SK-N-MC (cell line): ENCODE measurements at regions not wholly inside any gene's neighbourhood (a gene's known extent, or its start where the extent isn't known, plus 50 kb on each side); places are given as distances from the start of the nearest gene placed in this dataset.

Source experiments
- DNase-seq: peaks from one replicate; pipeline ENCODE4 v3.0.0-alpha.2; 2011; ENCODE audit warnings: low read depth, low spot score
- H3K27ac ChIP-seq: fragments of 200-600 bp; sonication (generic); 2 replicates; pipeline ENCODE4 v1.5.1; 2016; ENCODE audit warnings: mixed run types
- H3K36me3 ChIP-seq: fragments of 200-600 bp; sonication (generic); 2 replicates; pipeline ENCODE4 v1.6.1; 2017; ENCODE audit warnings: antibody characterized with exemption, low read length, mixed read lengths; ENCODE audit not compliant: insufficient read depth
- H3K4me3 ChIP-seq: fragments of 200-600 bp; sonication (generic); 2 replicates; pipeline ENCODE4 v1.5.1; 2016
- H3K9ac ChIP-seq: fragments of 200-600 bp; sonication (generic); 2 replicates; pipeline ENCODE4 v1.8.0; 2017; ENCODE audit warnings: mixed run types, mixed read lengths; ENCODE audit not compliant: insufficient read length
- H3K9me3 ChIP-seq: fragments of 200-600 bp; sonication (generic); 2 replicates; pipeline ENCODE4 v1.6.1; 2017; ENCODE audit warnings: low read depth, mild to moderate bottlenecking, antibody characterized with exemption, low read length, moderate library complexity, mixed read lengths
- EZH2 ChIP-seq: fragments of 200-600 bp; sonication (generic); IDR thresholded peaks from one replicate; pipeline ENCODE4 v1.6.1; 2017; ENCODE audit warnings: antibody characterized with exemption
- FOXP2 ChIP-seq: optimal IDR thresholded peaks from 2 replicates; pipeline ENCODE3; 2011; ENCODE audit warnings: mild to moderate bottlenecking, moderate library complexity; ENCODE audit not compliant: insufficient read depth; ENCODE audit errors: extremely low read length, control extremely low read depth
- POLR2AphosphoS5 ChIP-seq: IDR thresholded peaks from 2 replicates; pipeline ENCODE4 v1.6.1; 2012; ENCODE audit warnings: mild to moderate bottlenecking, low read depth, low read length, borderline replicate concordance

DNA sequence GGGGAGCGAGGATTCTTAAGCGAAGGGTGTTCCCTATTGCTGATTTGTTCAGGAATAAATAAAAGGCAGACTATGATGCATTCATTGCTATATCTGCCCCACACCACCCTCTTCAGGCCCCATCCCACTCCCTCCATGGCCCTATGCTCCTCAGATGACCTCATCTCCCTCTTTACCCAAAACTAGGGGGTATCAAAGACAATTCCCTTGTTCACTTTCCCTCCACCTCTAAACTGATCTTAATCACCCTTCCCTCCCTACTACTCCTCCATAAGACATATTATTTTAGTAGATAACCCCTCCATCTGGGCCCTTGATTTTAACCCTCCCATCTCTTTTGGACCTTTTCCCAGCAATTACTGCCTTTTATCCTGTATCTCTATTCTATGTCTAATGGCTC is 434.9 kb upstream of the RUNX1 start:
- Histone ChIP-seq H3K27ac (no peak overlapping the region), H3K9me3 (no peaks in the 10 kb centered on the region), H3K4me3 (no peak overlapping the region), H3K36me3 (no peaks in the 10 kb centered on the region), H3K9ac (no peak overlapping the region)
- no peak for DNase-seq
- TF ChIP-seq POLR2AphosphoS5 (no peak), FOXP2 (no peak), EZH2 (no peak)

DNA sequence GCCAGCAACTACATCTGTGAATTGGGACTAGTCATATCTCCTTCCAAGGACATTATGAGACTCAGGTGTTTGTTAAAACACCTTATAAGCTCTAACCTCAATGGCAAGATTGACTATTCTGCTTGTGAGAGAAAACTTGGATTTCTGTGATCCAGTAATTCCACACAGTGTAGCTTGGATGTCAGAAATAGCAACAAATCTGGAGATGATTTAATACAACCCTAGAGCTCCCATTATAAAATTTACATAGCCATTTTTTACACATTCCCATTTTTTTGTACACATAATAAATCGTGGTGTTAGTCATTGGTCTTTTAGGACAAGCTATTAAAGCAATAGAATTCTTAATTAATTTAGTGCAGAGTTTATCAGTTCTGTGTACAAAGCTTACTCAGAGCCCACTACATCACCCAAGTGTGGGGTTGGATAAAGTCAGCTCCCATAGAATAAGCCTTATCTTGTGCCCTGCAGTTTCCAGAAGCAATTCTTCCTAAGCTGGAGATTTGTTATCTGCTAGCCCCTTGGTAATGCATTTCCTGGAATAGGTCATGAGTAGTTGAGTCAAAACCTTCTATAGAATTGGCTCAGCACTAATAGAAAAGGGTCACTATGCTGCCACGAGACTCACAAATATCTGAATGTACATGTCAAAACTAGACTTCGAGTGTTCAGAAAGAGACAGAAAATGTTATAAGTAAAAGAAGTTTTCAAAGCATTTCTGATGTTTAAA is 434.0 kb upstream of the RUNX1 start:
- Histone ChIP-seq H3K9ac (no peak overlapping the region), H3K9me3 (no peaks in the 10 kb centered on the region), H3K27ac (no peak overlapping the region), H3K36me3 (no peaks in the 10 kb centered on the region), H3K4me3 (no peak overlapping the region)
- TF ChIP-seq POLR2AphosphoS5 (no peak), FOXP2 (no peak), EZH2 (no peak)
- no peak for DNase-seq

DNA sequence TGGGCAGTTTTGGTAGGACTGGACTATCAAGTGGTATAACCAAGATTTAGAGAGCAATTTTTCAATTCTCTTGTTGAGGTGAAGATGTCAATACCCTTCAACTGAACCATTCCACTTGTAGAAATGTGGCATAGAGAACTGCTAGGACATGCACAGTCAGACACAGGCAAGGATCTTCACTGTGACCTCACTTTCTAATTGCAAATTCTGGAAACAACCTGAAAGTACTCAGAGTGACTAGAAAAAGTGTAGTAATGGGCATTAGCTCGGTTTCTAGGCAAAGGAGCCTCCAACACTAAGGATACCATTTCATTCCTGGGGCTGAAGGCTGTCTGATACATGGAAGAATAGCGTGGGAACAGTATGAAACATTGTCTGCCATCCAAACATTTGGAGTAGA is 433.0 kb upstream of the RUNX1 start:
- H3K9me3 ChIP-seq, result no peaks in the 10 kb centered on the region
- H3K4me3 ChIP-seq, result no peak overlapping the region
- H3K36me3 ChIP-seq, result no peaks in the 10 kb centered on the region
- H3K27ac ChIP-seq, result no peak overlapping the region
- no peak overlapping the region for H3K9ac ChIP-seq
- no peak for TF ChIP-seq FOXP2
- TF ChIP-seq POLR2AphosphoS5, result no peak
- TF ChIP-seq EZH2, result no peak
- DNase-seq, result no peak

DNA sequence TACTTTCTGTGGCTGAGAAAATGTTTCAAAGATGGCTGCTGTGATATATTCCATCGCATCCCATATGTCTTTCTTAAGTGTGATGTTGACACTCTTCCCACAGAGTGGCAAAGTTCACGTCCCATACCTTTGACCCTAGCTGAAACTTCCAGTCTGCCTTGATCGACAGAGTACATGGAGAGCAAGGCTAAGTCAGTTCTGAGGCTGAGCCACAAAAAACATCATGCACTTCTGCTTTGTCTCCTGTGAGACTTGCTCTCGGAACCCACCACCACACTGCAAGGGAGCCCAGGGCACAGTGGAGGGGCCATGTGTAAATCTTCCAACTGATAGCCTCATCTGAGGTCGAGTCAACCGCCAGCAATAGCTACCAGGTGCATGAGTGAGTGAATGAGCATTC is 431.9 kb upstream of the RUNX1 start:
- no peak overlapping the region for H3K4me3 ChIP-seq
- no peak overlapping the region for H3K9ac ChIP-seq
- H3K9me3 ChIP-seq, result no peaks in the 10 kb centered on the region
- no peaks in the 10 kb centered on the region for H3K36me3 ChIP-seq
- no peak for DNase-seq
- H3K27ac ChIP-seq, result no peak overlapping the region
- no peak for TF ChIP-seq FOXP2
- TF ChIP-seq EZH2, result no peak
- no peak for TF ChIP-seq POLR2AphosphoS5

DNA sequence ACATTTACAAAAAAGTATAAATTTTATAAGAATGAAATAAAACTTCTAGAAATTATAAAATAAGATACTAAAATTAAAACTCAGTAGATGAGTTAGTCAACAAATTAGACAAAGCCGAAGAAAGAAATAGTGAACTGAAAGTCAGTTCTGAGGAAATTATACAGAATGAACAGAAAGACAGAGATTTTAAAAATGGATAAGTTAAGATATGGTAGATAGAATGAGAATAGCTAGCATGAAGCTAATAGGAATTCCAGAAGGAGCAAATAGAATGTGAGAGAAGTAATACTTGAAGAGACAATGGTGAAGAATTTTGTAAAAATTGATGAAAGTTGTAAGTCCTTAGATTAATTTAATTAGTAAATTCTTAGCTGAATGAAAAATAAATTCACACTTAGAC is 430.4 kb upstream of the RUNX1 start:
- no peak overlapping the region for H3K27ac ChIP-seq
- no peak overlapping the region for H3K9ac ChIP-seq
- no peaks in the 10 kb centered on the region for H3K36me3 ChIP-seq
- no peak for DNase-seq
- no peak overlapping the region for H3K4me3 ChIP-seq
- H3K9me3 ChIP-seq, result no peaks in the 10 kb centered on the region
- TF ChIP-seq EZH2 (no peak), POLR2AphosphoS5 (no peak), FOXP2 (no peak)

DNA sequence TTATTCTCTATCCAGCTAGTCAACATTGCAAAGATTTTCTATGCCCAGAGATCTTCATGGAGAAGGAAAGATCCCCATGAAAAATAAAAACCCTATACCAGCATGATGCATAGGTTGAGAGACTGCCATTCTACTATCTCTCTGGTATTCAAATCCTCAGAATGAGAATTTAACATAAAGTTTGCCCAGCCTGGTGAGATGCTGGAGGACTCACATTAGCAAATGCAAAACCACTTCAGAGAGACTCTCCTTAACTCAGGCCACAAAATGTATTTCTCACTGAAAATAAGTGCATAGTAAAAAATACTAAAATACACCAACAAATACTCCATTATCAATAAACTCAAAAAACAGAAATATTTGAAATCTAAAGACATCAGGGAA is 430.0 kb upstream of the RUNX1 start:
- Histone ChIP-seq H3K9me3 (no peaks in the 10 kb centered on the region), H3K36me3 (no peaks in the 10 kb centered on the region), H3K27ac (no peak overlapping the region), H3K9ac (no peak overlapping the region), H3K4me3 (no peak overlapping the region)
- DNase-seq, result no peak
- TF ChIP-seq EZH2 (no peak), POLR2AphosphoS5 (no peak), FOXP2 (no peak)

DNA sequence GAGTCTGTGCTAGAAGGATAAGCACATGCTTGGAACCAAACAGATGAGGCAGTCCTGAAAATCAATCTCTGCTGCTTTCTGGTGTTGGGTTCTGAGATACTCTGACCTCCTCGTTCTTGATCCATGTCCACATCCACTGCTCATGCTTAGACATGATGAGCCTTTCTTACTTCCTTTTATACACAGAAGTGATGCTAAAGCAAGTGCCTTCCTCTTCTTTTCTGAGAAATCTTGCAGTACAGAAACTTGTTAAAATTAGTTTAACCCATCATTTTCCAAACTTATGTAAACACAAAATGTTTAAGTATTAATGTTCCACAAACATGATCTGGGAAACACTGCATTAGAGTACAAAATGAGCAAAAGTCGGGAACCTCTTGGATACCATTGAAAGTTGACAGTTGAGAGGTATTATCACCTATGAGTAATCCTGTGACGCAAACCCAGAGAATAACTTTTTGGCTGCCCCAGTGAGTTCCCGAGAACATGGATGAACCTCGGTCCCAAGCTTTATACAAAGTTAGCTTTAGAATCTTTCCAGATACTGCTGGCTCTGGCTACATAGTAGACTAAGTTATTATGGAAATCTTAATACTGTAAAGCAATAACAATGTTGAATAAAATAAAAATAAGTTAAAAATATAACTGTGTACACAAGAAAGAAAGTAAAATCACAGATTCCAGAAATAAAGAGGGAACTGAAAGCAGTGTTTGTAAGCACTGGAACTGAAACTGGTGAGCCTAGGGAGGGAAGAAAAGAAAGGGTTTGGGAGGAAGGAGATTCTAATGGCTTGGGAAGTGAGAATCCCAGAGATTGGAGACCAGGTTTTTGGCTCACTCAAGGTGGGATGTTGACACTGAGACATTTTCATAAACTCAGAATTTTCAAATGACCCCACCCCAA is 429.3 kb upstream of the RUNX1 start:
- no peak for TF ChIP-seq FOXP2
- Histone ChIP-seq H3K9ac (no peak overlapping the region), H3K36me3 (no peaks in the 10 kb centered on the region), H3K27ac (no peak overlapping the region), H3K4me3 (no peak overlapping the region), H3K9me3 (no peaks in the 10 kb centered on the region)
- no peak for DNase-seq

DNA sequence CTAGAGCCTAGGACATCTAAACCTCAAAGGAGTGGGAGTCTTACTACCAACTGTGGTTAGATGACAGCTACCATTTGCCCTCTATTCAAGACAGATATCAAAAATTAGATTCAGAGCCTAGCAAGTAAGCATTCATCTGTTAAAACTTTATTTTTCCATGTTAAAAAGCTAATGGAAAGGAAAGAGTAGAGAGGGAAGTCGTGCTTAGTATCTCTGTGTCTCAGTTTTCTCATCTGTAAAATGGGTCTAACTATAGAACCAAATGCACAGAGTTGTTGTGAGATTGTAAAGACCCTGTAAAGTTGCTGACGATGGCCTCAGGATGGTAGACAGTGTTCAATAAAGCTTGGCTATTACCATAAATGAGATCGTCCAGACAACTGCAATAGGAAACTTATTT is 428.5 kb upstream of the RUNX1 start:
- Histone ChIP-seq H3K4me3 (no peak overlapping the region), H3K9ac (no peak overlapping the region), H3K27ac (no peak overlapping the region), H3K9me3 (no peaks in the 10 kb centered on the region), H3K36me3 (no peaks in the 10 kb centered on the region)
- TF ChIP-seq POLR2AphosphoS5 (no peak), EZH2 (no peak), FOXP2 (no peak)
- DNase-seq, result no peak
